ENCODE measurements at regions not wholly inside any gene's neighbourhood (a gene's known extent, or its start where the extent isn't known, plus 50 kb on each side); places are given as distances from the start of the nearest gene placed in this dataset.

DNA sequence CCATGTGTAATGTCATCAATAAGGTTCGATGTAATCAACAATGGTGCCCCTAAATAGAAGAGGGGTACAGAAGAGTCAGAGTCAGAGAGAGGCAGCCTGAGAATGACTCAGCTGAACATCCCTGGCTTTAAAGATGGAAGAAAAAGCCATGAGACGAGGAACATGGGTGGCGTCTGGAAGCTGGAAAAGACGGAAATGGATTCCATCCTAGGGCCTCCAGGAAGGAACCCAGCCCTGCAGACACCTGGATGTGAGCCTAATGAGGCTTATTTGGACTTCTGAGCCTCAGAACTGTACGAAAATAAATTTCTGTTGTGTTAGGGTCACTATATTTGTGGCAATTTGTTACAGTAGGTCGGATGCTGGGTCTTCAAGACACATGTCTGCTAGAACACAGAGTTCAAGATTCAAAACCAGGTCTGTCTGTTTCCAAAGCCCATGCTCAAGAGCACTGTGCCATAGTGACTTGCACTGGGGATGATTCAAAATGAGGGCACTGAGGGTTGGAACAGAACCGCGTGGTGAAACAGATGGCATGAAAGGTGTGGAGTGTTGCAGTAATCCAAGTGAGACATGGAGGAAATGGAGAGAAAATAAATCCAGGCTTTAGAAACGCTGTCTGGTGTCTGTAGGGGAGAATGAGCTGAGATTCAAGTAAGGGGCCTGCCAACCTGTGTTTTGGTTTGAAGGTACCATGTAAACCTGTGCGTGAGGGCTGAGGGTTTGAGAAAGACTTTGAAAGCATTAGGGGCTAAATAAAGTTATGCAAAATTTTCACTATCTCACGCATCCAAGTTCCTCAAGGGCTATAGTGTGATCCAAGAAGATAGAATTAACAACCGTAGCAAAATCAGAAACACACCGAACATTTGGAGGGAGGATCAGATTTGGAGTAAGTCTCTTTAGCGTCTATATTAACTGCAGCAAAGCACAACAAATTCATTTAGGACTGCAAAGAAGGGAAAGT lies 849.1 kb upstream of the AUTS2 start:
- 86% methylated on average over 14 of the region's 14 CpGs for WGBS
- H3K27me3 ChIP-seq (replicated peaks; ENCODE audit: insufficient read depth) = no peaks in the 10 kb centered on the region
- H3K4me3 ChIP-seq = no peak overlapping the region
- H3K36me3 ChIP-seq = no peaks in the 10 kb centered on the region
- no peaks in the 10 kb centered on the region for H3K9me3 ChIP-seq
- H3K4me1 ChIP-seq (replicated peaks) = no peaks in the 10 kb centered on the region
- intact Hi-C loops (cut with DNase I) = no loop called here
- no peak for DNase-seq (ENCODE audit: low spot score)
- TF ChIP-seq, protein P1, sequence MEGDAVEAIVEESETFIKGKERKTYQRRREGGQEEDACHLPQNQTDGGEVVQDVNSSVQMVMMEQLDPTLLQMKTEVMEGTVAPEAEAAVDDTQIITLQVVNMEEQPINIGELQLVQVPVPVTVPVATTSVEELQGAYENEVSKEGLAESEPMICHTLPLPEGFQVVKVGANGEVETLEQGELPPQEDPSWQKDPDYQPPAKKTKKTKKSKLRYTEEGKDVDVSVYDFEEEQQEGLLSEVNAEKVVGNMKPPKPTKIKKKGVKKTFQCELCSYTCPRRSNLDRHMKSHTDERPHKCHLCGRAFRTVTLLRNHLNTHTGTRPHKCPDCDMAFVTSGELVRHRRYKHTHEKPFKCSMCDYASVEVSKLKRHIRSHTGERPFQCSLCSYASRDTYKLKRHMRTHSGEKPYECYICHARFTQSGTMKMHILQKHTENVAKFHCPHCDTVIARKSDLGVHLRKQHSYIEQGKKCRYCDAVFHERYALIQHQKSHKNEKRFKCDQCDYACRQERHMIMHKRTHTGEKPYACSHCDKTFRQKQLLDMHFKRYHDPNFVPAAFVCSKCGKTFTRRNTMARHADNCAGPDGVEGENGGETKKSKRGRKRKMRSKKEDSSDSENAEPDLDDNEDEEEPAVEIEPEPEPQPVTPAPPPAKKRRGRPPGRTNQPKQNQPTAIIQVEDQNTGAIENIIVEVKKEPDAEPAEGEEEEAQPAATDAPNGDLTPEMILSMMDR (IDR thresholded peaks at IDR 0.05) = no peak
- no peak for TF ChIP-seq POLR2AphosphoS5 (IDR thresholded peaks at IDR 0.05)
- no peak for TF ChIP-seq POLR2A (IDR thresholded peaks at IDR 0.05)
- H3K27ac ChIP-seq = no peak overlapping the region

DNA sequence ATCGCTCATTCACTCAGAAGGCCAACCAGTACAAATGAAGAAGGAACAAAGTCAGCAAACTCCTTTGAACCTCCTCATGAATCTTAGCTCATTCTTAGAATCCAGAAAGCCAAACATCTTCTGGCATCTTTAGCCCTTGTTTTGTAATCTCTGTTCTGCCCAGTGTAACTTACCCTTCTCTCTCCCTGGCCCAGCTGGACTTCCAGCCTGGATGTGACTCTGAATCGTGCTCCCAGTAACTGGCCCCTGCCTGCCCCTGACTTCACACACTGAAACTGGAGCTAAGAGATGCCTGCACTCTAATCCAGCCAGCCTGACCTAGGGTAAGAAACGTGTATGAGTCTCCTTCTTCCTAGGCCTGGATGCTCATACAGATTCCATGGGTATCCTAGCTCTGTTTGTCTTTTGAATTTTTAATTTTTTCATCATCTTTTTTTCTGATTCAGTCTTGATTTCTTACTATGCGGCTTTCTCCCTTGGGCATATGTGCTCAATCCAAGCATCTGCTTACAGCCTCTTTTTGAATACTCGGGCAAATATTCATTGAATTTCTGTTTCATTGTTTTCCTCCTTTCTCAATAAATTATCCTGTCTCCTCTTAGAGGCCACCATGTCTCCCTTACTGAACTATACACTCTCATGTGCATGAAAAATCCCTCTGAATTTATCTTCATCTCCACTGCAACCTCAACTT lies 845.6 kb upstream of the AUTS2 start:
- Histone ChIP-seq H3K27me3 (replicated peaks; ENCODE audit: insufficient read depth) (no peaks in the 10 kb centered on the region), H3K27ac (no peak overlapping the region), H3K4me1 (replicated peaks) (no peaks in the 10 kb centered on the region), H3K4me3 (no peak overlapping the region), H3K36me3 (no peaks in the 10 kb centered on the region), H3K9me3 (no peaks in the 10 kb centered on the region)
- 74% methylated on average over 5 of the region's 5 CpGs for WGBS
- intact Hi-C loops (cut with DNase I) = no loop called here
- TF ChIP-seq, protein P1 (IDR thresholded peaks at IDR 0.05) = no peak
- TF ChIP-seq POLR2A (IDR thresholded peaks at IDR 0.05) (no peak), POLR2AphosphoS5 (IDR thresholded peaks at IDR 0.05) (no peak)
- DNase-seq (ENCODE audit: low spot score) = no peak

DNA sequence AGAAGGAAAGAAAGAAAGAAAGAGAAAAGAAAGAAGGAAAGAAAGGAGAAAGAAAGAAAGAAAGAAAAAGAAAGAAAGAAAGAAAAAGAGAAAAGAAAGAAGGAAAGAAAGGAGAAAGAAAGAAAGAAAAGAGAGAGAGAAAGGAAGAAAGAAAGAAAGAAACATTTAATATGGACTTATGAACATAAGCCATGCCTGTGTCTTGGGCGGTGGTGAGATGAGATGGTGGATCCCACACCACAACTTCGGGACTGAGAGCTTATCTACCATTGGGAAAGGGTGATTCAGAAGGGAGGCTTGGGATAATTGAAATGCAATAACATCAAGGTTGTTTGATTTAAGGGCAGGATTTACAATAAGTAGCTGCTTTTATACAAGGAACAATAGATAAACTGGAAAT lies 843.9 kb upstream of the AUTS2 start:
- Histone ChIP-seq H3K4me1 (replicated peaks) (no peaks in the 10 kb centered on the region), H3K36me3 (no peaks in the 10 kb centered on the region), H3K4me3 (no peak overlapping the region), H3K27me3 (replicated peaks; ENCODE audit: insufficient read depth) (no peaks in the 10 kb centered on the region), H3K27ac (no peak overlapping the region), H3K9me3 (no peaks in the 10 kb centered on the region)
- no peak for DNase-seq (ENCODE audit: low spot score)
- TF ChIP-seq POLR2A (IDR thresholded peaks at IDR 0.05) = no peak
- TF ChIP-seq, protein P1 (IDR thresholded peaks at IDR 0.05) = no peak
- TF ChIP-seq POLR2AphosphoS5 (IDR thresholded peaks at IDR 0.05) = no peak
- WGBS = 93% methylated on average over 2 of the region's 2 CpGs
- intact Hi-C loops (cut with DNase I) = no loop called here

DNA sequence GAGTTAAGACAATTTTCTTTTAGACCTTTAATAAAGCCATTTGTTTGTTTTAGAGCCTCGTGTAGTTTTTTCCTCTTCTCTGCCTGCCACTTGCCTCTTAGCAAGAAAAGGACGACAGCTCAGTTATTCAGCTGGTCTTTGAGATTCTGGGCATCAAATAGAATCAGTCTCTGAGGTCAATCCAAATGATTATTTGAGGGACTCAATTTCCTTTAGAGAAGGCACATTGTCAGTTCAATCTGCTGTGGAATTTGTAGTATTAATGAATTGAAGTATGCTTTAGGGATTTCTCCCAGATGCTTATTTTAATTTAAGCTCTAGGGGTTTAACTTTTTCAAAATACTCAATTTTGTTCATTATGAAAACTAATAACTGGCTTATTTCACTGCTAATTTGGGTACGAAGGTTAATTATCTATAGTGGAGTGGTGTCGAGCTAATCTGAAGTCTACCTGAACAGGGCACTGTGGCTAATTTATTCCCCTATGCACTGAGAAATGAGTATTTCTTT lies 841.2 kb upstream of the AUTS2 start:
- 60% methylated on average over 4 of the region's 4 CpGs for WGBS

More for the DNA sequence above, 841.2 kb upstream of the AUTS2 start:
- intact Hi-C loops (cut with DNase I) = no loop called here
- DNase-seq (ENCODE audit: low spot score) = no peak
- Histone ChIP-seq H3K27me3 (replicated peaks; ENCODE audit: insufficient read depth) (no peaks in the 10 kb centered on the region), H3K4me1 (replicated peaks) (no peaks in the 10 kb centered on the region), H3K36me3 (no peaks in the 10 kb centered on the region), H3K4me3 (no peak overlapping the region), H3K9me3 (no peaks in the 10 kb centered on the region), H3K27ac (no peak overlapping the region)
- TF ChIP-seq, protein P1 (IDR thresholded peaks at IDR 0.05) = no peak
- TF ChIP-seq POLR2A (IDR thresholded peaks at IDR 0.05) = no peak
- TF ChIP-seq POLR2AphosphoS5 (IDR thresholded peaks at IDR 0.05) = no peak
